HEK293 (cell line): ENCODE measurements at regions not wholly inside any gene's neighbourhood (a gene's known extent, or its start where the extent isn't known, plus 50 kb on each side); places are given as distances from the start of the nearest gene placed in this dataset.

ENCODE experiments used
- EGR2 ChIP-seq: fragments of 450-650 bp; formaldehyde crosslinking; IDR thresholded peaks from 2 replicates; pipeline ENCODE4 v1.5.1; 2016; ENCODE audit warnings: low read depth, missing biosample characterization, missing genetic modification characterization
- GLI2 ChIP-seq: fragments of 450-650 bp; formaldehyde crosslinking; IDR thresholded peaks from 2 replicates; pipeline ENCODE4; 2017; ENCODE audit warnings: missing biosample characterization, missing genetic modification characterization, low read depth, borderline replicate concordance
- GLIS2 ChIP-seq: fragments of 450-650 bp; formaldehyde crosslinking; IDR thresholded peaks from 2 replicates; pipeline ENCODE4 v1.5.1; 2016; ENCODE audit warnings: missing biosample characterization, missing genetic modification characterization
- HOXA7 ChIP-seq: sonication (generic); formaldehyde crosslinking; IDR thresholded peaks from 2 replicates; pipeline ENCODE4 v1.8.1; 2022; ENCODE audit warnings: missing genetic modification reagents, borderline replicate concordance
- IKZF3 ChIP-seq: fragments of 450-650 bp; IDR thresholded peaks from 2 replicates; pipeline ENCODE4 v1.5.0; 2018; ENCODE audit warnings: missing biosample characterization, mild to moderate bottlenecking, missing genetic modification characterization, moderate library complexity
- KLF1 ChIP-seq: fragments of 450-650 bp; formaldehyde crosslinking; IDR thresholded peaks from 2 replicates; pipeline ENCODE4 v1.5.1; 2016; ENCODE audit warnings: missing biosample characterization, missing genetic modification characterization
- RBAK ChIP-seq: fragments of 450-650 bp; formaldehyde crosslinking; IDR thresholded peaks from 2 replicates; pipeline ENCODE4 v1.5.1; 2016; ENCODE audit warnings: missing biosample characterization, missing genetic modification characterization
- SP2 ChIP-seq: fragments of 450-650 bp; formaldehyde crosslinking; IDR thresholded peaks from 2 replicates; pipeline ENCODE4 v1.5.1; 2016; ENCODE audit warnings: missing biosample characterization, missing genetic modification characterization
- ZBTB44 ChIP-seq: fragments of 450-650 bp; IDR thresholded peaks from 2 replicates; pipeline ENCODE4 v1.5.1; 2018; ENCODE audit warnings: missing biosample characterization, mild to moderate bottlenecking, missing genetic modification characterization
- ZFP37 ChIP-seq: fragments of 450-650 bp; formaldehyde crosslinking; IDR thresholded peaks from 2 replicates; pipeline ENCODE4 v1.5.1; 2016; ENCODE audit warnings: missing biosample characterization, missing genetic modification characterization
- ZFP41 ChIP-seq: fragments of 450-650 bp; formaldehyde crosslinking; IDR thresholded peaks from 2 replicates; pipeline ENCODE4 v1.5.1; 2016; ENCODE audit warnings: missing biosample characterization, missing genetic modification characterization, borderline replicate concordance
- ZNF114 ChIP-seq: fragments of 450-650 bp; formaldehyde crosslinking; IDR thresholded peaks from 2 replicates; pipeline ENCODE4 v1.5.0; 2017; ENCODE audit warnings: missing biosample characterization, missing genetic modification characterization
- ZNF138 ChIP-seq: fragments of 450-650 bp; formaldehyde crosslinking; IDR thresholded peaks from 2 replicates; pipeline ENCODE4 v1.5.1; 2016; ENCODE audit warnings: missing biosample characterization, missing genetic modification characterization, borderline replicate concordance
- ZNF157 ChIP-seq: fragments of 450-650 bp; formaldehyde crosslinking; IDR thresholded peaks from 2 replicates; pipeline ENCODE4 v1.5.1; 2016; ENCODE audit warnings: missing biosample characterization, missing genetic modification characterization
- ZNF16 ChIP-seq: fragments of 450-650 bp; formaldehyde crosslinking; IDR thresholded peaks from 2 replicates; pipeline ENCODE4 v1.5.1; 2016; ENCODE audit warnings: low read depth, missing biosample characterization, missing genetic modification characterization
- ZNF214 ChIP-seq: fragments of 450-650 bp; formaldehyde crosslinking; IDR thresholded peaks from 2 replicates; pipeline ENCODE4 v1.5.1; 2017; ENCODE audit warnings: missing biosample characterization, mild to moderate bottlenecking, missing genetic modification characterization, borderline replicate concordance
- ZNF274 ChIP-seq, 2 experiments: fragments of 200-500 bp in 1 of 2; fragments of 450-650 bp in 1 of 2; sonication (Bioruptor generic) in 1 of 2; formaldehyde crosslinking in 1 of 2; IDR thresholded peaks; 2 replicates each; pipeline versions ENCODE4 v1.5.1 to v1.6.1; 2014 to 2016; ENCODE audit warnings: borderline replicate concordance in 1 of 2, inconsistent platforms in 1 of 2, low read length in 1 of 2, missing biosample characterization in 1 of 2, missing genetic modification characterization in 1 of 2
- ZNF280C ChIP-seq: fragments of 450-650 bp; formaldehyde crosslinking; IDR thresholded peaks from 2 replicates; pipeline ENCODE4 v1.5.1; 2016; ENCODE audit warnings: missing biosample characterization, missing genetic modification characterization
- ZNF37A ChIP-seq: fragments of 450-650 bp; IDR thresholded peaks from 2 replicates; pipeline ENCODE4 v1.5.1; 2018; ENCODE audit warnings: missing biosample characterization, missing genetic modification characterization
- ZNF398 ChIP-seq: fragments of 450-650 bp; formaldehyde crosslinking; IDR thresholded peaks from 2 replicates; pipeline ENCODE4 v1.5.1; 2017; ENCODE audit warnings: missing biosample characterization, missing genetic modification characterization
- ZNF423 ChIP-seq: fragments of 450-650 bp; formaldehyde crosslinking; IDR thresholded peaks from 2 replicates; pipeline ENCODE4 v1.5.1; 2016; ENCODE audit warnings: missing biosample characterization, missing genetic modification characterization
- ZNF426 ChIP-seq: fragments of 450-650 bp; formaldehyde crosslinking; IDR thresholded peaks from 2 replicates; pipeline ENCODE4 v1.5.1; 2017; ENCODE audit warnings: missing biosample characterization, missing genetic modification characterization, mild to moderate bottlenecking, inconsistent platforms, moderate library complexity
- ZNF548 ChIP-seq: fragments of 450-650 bp; formaldehyde crosslinking; IDR thresholded peaks from 2 replicates; pipeline ENCODE4 v1.5.1; 2016; ENCODE audit warnings: missing biosample characterization, missing genetic modification characterization
- ZNF585B ChIP-seq: fragments of 450-650 bp; formaldehyde crosslinking; IDR thresholded peaks from 2 replicates; pipeline ENCODE4 v1.5.1; 2016; ENCODE audit warnings: missing biosample characterization, missing genetic modification characterization
- ZNF610 ChIP-seq: fragments of 450-650 bp; formaldehyde crosslinking; IDR thresholded peaks from 2 replicates; pipeline ENCODE4 v1.5.1; 2016; ENCODE audit warnings: missing biosample characterization, missing genetic modification characterization, borderline replicate concordance
- ZNF623 ChIP-seq: fragments of 450-650 bp; formaldehyde crosslinking; IDR thresholded peaks from 2 replicates; pipeline ENCODE4 v1.5.1; 2016; ENCODE audit warnings: missing biosample characterization, missing genetic modification characterization
- ZNF639 ChIP-seq: fragments of 450-650 bp; formaldehyde crosslinking; IDR thresholded peaks from 2 replicates; pipeline ENCODE4 v1.5.1; 2016; ENCODE audit warnings: missing biosample characterization, missing genetic modification characterization
- ZNF664 ChIP-seq: fragments of 450-650 bp; formaldehyde crosslinking; IDR thresholded peaks from 2 replicates; pipeline ENCODE4 v1.5.1; 2016; ENCODE audit warnings: missing biosample characterization, missing genetic modification characterization
- ZNF677 ChIP-seq: fragments of 450-650 bp; IDR thresholded peaks from 2 replicates; pipeline ENCODE4 v1.5.0; 2018; ENCODE audit warnings: missing biosample characterization, mild to moderate bottlenecking, missing genetic modification characterization, moderate library complexity
- ZNF701 ChIP-seq: fragments of 450-650 bp; formaldehyde crosslinking; IDR thresholded peaks from 2 replicates; pipeline ENCODE4 v1.5.1; 2016; ENCODE audit warnings: missing biosample characterization, missing genetic modification characterization
- ZNF747 ChIP-seq: fragments of 450-650 bp; formaldehyde crosslinking; IDR thresholded peaks from 2 replicates; pipeline ENCODE4 v1.5.1; 2016; ENCODE audit warnings: missing biosample characterization, missing genetic modification characterization
- ZNF76 ChIP-seq: fragments of 450-650 bp; formaldehyde crosslinking; IDR thresholded peaks from 2 replicates; pipeline ENCODE4; 2016; ENCODE audit warnings: low read depth, missing biosample characterization, missing genetic modification characterization, borderline replicate concordance
- ZNF785 ChIP-seq: fragments of 450-650 bp; formaldehyde crosslinking; IDR thresholded peaks from 2 replicates; pipeline ENCODE4 v1.5.1; 2016; ENCODE audit warnings: missing biosample characterization, missing genetic modification characterization
- ZNF843 ChIP-seq: fragments of 450-650 bp; formaldehyde crosslinking; IDR thresholded peaks from 2 replicates; pipeline ENCODE4 v1.5.1; 2016; ENCODE audit warnings: missing biosample characterization, missing genetic modification characterization

- no peak for TF ChIP-seq ZNF274 (IDR thresholded peaks at IDR 0.05; ENCODE audit: low read length)
- TF ChIP-seq ZNF274 (tag by site-specific recombination; IDR thresholded peaks at IDR 0.05; ENCODE audit: borderline replicate concordance), result no peak
- peak; percentile 69; the same call in 1 of the 2 replicates for TF ChIP-seq KLF1 (tag by site-specific recombination)
- TF ChIP-seq ZNF138 (tag by site-specific recombination), result no peak
- no peak for TF ChIP-seq ZNF426
- TF ChIP-seq EGR2, result no peak
- no peak for TF ChIP-seq ZNF37A (tag by site-specific recombination)
- TF ChIP-seq ZFP41 (tag by site-specific recombination), result no peak
- TF ChIP-seq ZNF548 (tag by site-specific recombination), result no peak
- TF ChIP-seq ZNF16 (tag by site-specific recombination), result no peak
- TF ChIP-seq ZNF280C (tag by site-specific recombination), result no peak
- TF ChIP-seq RBAK (tag by site-specific recombination), result no peak
- peak; percentile 92 for TF ChIP-seq ZNF843 (tag by site-specific recombination)
- peak; percentile 61; the same call in 1 of the 2 replicates for TF ChIP-seq ZNF76 (tag by site-specific recombination)
- peak; percentile 75 for TF ChIP-seq ZBTB44 (tag by site-specific recombination)
- peak; percentile 97 for TF ChIP-seq ZNF639
- no peak for TF ChIP-seq HOXA7 (CRISPR knock-in tag)
- TF ChIP-seq ZNF747, result no peak
- TF ChIP-seq ZFP37 (tag by site-specific recombination), result peak; percentile 92
- TF ChIP-seq ZNF398, result peak; percentile 41; the same call in 1 of the 2 replicates
- no peak for TF ChIP-seq ZNF423 (tag by site-specific recombination)
- no peak for TF ChIP-seq ZNF157 (tag by site-specific recombination)
- TF ChIP-seq SP2 (tag by site-specific recombination), result peak; percentile 24; the same call in 1 of the 2 replicates
- TF ChIP-seq ZNF214 (tag by site-specific recombination), result no peak
- no peak for TF ChIP-seq ZNF610 (tag by site-specific recombination)
- TF ChIP-seq ZNF785 (tag by site-specific recombination), result no peak
- TF ChIP-seq ZNF114, result no peak
- no peak for TF ChIP-seq GLIS2 (tag by site-specific recombination)
- TF ChIP-seq ZNF664 (tag by site-specific recombination), result peak; percentile 90
- peak; percentile 35; the same call in 1 of the 2 replicates for TF ChIP-seq ZNF623 (tag by site-specific recombination)
- peak; percentile 50; the same call in 1 of the 2 replicates for TF ChIP-seq IKZF3 (tag by site-specific recombination)
- no peak for TF ChIP-seq ZNF585B
- TF ChIP-seq ZNF677, result no peak
- peak; percentile 81 for TF ChIP-seq GLI2 (tag by site-specific recombination)
- no peak for TF ChIP-seq ZNF701 (tag by site-specific recombination)
These were observed 125.9 kb downstream of the RHOU start (continued) for GRCh38 chr1:228860911-228861831.
